A673 (cell line): ENCODE measurements at regions not wholly inside any gene's neighbourhood (a gene's known extent, or its start where the extent isn't known, plus 50 kb on each side); places are given as distances from the start of the nearest gene placed in this dataset.

Experiments used
- BruUV-seq: library from RNA; stranded (reverse); fragments of 400-500 nt; replicated peaks from 2 replicates; lab custom pipeline; 2021; lab: Mats Ljungman, UMichigan
- CTCF ChIA-PET: fragments of 300-600 bp; sonication (Branson Sonifier 250); formaldehyde crosslinking; loops from one replicate; lab custom pipeline; 2022; ENCODE audit warnings: antibody characterized with exemption; lab: Charles Lee
- POLR2A ChIA-PET: fragments of 300-600 bp; sonication (Branson Sonifier 250); formaldehyde crosslinking; loops from one replicate; lab custom pipeline; 2022; ENCODE audit warnings: antibody characterized with exemption; ENCODE audit not compliant: low non-redundant PET; lab: Charles Lee
- DNase-seq: peaks from one replicate; pipeline ENCODE4 v3.0.0-alpha.2; 2015; ENCODE audit warnings: low spot score
- H3K27ac ChIP-seq: fragments of 200-600 bp; sonication (generic); 2 replicates; pipeline ENCODE4 v1.5.1; 2016; ENCODE audit warnings: mixed run types, low read depth, mild to moderate bottlenecking, mixed read lengths, antibody characterized with exemption, low read length; ENCODE audit not compliant: poor library complexity, severe bottlenecking
- H3K27me3 ChIP-seq: fragments of 200-600 bp; sonication (generic); replicated peaks from 2 replicates; pipeline ENCODE4 v1.6.1; 2017; ENCODE audit warnings: mixed run types, low read depth, mild to moderate bottlenecking, mixed read lengths, antibody characterized with exemption, low read length; ENCODE audit not compliant: insufficient read depth, poor library complexity
- H3K36me3 ChIP-seq: fragments of 200-600 bp; sonication (generic); 2 replicates; pipeline ENCODE4 v1.6.1; 2016; ENCODE audit warnings: mixed run types, mild to moderate bottlenecking, mixed read lengths, antibody characterized with exemption, low read length; ENCODE audit not compliant: insufficient read depth, poor library complexity, severe bottlenecking
- H3K4me1 ChIP-seq: fragments of 200-600 bp; sonication (generic); 2 replicates; pipeline ENCODE4 v1.6.1; 2017; ENCODE audit warnings: mixed run types, mild to moderate bottlenecking, mixed read lengths, antibody characterized with exemption, low read length; ENCODE audit not compliant: insufficient read depth, poor library complexity, severe bottlenecking
- H3K4me3 ChIP-seq: fragments of 200-600 bp; sonication (generic); 2 replicates; pipeline ENCODE4 v1.5.1; 2016; ENCODE audit warnings: low read depth, mixed run types, mild to moderate bottlenecking, mixed read lengths, low read length; ENCODE audit not compliant: poor library complexity, severe bottlenecking
- H3K9me3 ChIP-seq: fragments of 200-600 bp; sonication (generic); 2 replicates; pipeline ENCODE4 v1.6.1; 2016; ENCODE audit warnings: mixed run types, low read depth, mild to moderate bottlenecking, mixed read lengths, antibody characterized with exemption, low read length; ENCODE audit not compliant: poor library complexity, severe bottlenecking
- EZH2 ChIP-seq: fragments of 200-600 bp; sonication (generic); IDR thresholded peaks from 2 replicates; pipeline ENCODE4 v1.6.1; 2017; ENCODE audit warnings: borderline replicate concordance, low read depth, mild to moderate bottlenecking, mixed read lengths, antibody characterized with exemption, low read length; ENCODE audit not compliant: poor library complexity, severe bottlenecking
- intact Hi-C: fragments of 100-400 bp; cut with micrococcal nuclease; formaldehyde crosslinking; loops from one replicate; pipeline ENCODE4 v1.10.0; 2022; ENCODE audit not compliant: unreplicated experiment
- TF ChIP-seq, protein P1 (sequence below): fragments of 300-800, 200-600 bp; sonication (generic); conservative IDR thresholded peaks from 2 replicates; pipeline ENCODE4 v1.5.1; 2017; ENCODE audit warnings: low read depth, mild to moderate bottlenecking, antibody characterized with exemption, low read length, moderate library complexity, mixed read lengths

DNA sequence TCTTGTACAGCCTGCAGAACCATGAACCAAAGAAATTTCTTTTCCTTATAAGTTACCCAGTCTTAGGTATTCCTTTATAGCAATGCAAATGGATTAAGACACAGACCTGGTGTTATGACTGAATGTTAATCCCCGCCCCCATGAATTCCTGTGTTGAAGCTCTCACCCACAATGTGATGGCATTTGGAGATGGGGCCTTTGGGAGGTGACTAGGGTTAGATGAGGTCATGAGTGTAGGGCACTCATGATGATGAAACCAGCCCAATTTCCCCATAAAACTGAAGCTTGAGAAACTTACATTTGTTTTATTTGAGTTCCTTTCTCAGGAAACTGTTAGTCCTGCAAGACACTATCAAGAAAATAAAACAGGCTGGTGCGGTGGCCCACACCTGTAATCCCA, 115.8 kb upstream of the THY1 start:
- BruUV-seq = no TSS peak
- no peak for DNase-seq
- H3K27ac ChIP-seq = no peak overlapping the region
- no peaks in the 10 kb centered on the region for H3K4me1 ChIP-seq
- H3K4me3 ChIP-seq = no peak overlapping the region
- ChIA-PET CTCF (no interaction called here), POLR2A (no interaction called here)
- H3K36me3 ChIP-seq = no peaks in the 10 kb centered on the region
- no peaks in the 10 kb centered on the region for H3K9me3 ChIP-seq
- intact Hi-C loops = no loop called here
- TF ChIP-seq, protein P1, sequence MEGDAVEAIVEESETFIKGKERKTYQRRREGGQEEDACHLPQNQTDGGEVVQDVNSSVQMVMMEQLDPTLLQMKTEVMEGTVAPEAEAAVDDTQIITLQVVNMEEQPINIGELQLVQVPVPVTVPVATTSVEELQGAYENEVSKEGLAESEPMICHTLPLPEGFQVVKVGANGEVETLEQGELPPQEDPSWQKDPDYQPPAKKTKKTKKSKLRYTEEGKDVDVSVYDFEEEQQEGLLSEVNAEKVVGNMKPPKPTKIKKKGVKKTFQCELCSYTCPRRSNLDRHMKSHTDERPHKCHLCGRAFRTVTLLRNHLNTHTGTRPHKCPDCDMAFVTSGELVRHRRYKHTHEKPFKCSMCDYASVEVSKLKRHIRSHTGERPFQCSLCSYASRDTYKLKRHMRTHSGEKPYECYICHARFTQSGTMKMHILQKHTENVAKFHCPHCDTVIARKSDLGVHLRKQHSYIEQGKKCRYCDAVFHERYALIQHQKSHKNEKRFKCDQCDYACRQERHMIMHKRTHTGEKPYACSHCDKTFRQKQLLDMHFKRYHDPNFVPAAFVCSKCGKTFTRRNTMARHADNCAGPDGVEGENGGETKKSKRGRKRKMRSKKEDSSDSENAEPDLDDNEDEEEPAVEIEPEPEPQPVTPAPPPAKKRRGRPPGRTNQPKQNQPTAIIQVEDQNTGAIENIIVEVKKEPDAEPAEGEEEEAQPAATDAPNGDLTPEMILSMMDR = no peak
- no peak for TF ChIP-seq EZH2
- H3K27me3 ChIP-seq = no peaks in the 10 kb centered on the region

DNA sequence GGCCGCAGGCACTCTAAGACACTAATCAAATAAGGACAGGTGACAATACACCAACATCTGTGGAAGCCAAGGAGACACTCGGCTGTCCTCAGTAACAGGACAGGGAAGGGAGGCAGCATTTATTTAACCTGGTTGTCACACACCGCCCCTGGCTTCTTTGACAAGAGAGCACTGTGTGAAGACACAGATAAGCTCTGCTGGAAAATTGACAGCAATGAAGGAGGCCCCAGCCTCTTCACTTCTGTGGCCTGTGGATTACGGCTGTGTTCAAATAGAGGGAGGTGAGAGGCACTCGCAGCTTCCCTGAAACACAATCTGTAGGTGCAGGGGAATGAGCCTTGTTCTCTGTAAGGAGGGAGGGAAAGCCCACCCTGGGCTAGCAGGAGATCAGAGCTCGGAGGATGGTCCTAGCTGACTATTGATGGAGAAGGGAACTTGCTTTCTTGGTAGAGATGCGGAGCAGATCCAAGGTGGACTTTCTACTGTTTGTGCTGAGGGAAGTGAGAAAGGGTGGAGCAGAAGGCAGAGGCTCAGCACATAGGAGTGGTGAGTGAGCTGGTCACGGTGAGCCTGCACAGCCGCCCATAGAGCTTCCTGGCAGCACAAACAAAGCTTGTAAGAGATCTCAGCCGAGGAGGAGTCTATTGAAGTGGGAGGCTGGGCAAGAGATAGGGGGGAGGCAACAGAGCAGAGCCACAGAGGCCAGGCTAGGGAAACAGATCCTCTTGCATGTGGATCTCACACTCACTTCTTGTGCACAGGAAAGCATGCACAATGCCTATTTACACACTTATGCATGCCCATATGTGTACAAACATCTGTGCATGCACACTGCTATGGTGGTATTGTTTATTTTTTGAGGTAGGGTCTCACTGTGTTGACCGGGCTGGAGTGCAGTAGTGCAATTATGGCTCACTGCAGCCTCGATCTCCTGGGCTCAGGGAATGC, 114.6 kb upstream of the THY1 start:
- POLR2A ChIA-PET = no interaction called here
- H3K4me3 ChIP-seq = no peak overlapping the region
- no TSS peak for BruUV-seq
- no peaks in the 10 kb centered on the region for H3K9me3 ChIP-seq
- intact Hi-C loops = no loop called here
- H3K4me1 ChIP-seq = no peaks in the 10 kb centered on the region
- H3K36me3 ChIP-seq = no peaks in the 10 kb centered on the region
- no peak overlapping the region for H3K27ac ChIP-seq
- DNase-seq = no peak
- H3K27me3 ChIP-seq = no peaks in the 10 kb centered on the region
- CTCF ChIA-PET = no interaction called here
- TF ChIP-seq, protein P1 = no peak
- no peak for TF ChIP-seq EZH2

DNA sequence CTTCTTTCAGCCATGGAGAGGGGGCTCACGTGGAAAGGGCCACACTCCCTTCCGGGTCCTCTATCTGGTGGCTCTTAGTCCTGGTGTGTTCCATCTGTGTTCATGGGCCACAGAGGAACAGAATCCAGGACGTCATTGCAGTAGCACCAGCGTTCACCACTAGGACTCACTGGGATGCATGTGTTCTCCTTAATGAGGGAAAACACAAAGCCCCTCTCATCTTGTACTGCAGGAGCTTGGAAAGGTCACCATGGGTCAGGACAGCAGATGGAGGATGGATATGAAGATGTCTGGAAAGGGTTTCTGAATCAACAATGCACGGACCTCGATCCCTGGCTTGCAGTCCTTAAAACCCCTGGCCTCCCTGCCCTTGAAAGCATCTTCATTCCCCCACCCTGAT, 113.8 kb upstream of the THY1 start:
- TF ChIP-seq EZH2 = no peak
- TF ChIP-seq, protein P1 = no peak
- H3K4me1 ChIP-seq = no peaks in the 10 kb centered on the region
- BruUV-seq = no TSS peak
- no peak for DNase-seq
- no peaks in the 10 kb centered on the region for H3K27me3 ChIP-seq
- CTCF ChIA-PET = no interaction called here
- H3K9me3 ChIP-seq = no peaks in the 10 kb centered on the region
- H3K4me3 ChIP-seq = no peak overlapping the region
- H3K27ac ChIP-seq = no peak overlapping the region
- POLR2A ChIA-PET = no interaction called here
- no peaks in the 10 kb centered on the region for H3K36me3 ChIP-seq
- intact Hi-C loops = no loop called here
